ENCODE measurements at regions not wholly inside any gene's neighbourhood (a gene's known extent, or its start where the extent isn't known, plus 50 kb on each side); places are given as distances from the start of the nearest gene placed in this dataset.

DNA sequence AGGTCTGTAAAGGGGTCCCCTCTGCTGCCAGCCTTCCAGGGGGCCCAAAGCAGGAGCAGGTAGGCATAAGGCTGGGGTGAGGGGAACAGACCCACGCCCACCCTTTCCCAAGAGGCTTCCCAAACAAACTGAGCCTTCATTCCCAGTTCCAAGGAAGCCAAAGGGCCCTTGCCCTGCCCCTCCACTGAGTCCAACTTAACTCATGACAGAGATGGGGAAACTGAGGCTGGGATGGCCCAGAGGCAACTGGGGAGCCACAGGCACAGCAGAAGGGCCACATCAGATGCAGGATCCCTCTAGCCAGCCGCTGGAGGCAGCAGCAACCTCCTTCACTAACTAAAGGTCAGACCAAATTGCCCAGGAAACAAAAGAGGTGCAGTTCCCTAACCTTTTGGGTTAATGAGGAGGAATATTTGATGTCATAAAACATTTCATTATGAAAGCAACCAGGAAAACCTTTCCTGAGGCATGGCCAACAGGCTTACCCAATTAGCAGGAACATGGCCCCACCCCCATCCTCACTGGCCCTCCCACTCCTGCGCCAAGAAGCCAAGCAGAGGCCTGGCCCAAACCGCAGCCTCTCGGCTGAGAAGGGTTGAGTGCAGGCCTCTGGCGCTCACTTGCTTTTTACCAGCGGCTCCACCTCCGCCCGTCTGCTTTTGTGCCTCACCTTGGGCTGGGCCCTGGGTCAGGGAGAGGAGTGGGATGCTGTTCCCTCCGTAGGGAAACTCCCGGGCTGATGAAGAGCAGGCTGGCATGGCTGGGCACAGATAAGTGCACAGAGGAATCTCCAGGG is 293.5 kb upstream of the RTL1 start:
- DNase-seq = no peak

GRCh38 chr14:101197595-101198397 is 294.3 kb upstream of the RTL1 start:
- no peak for DNase-seq

DNA sequence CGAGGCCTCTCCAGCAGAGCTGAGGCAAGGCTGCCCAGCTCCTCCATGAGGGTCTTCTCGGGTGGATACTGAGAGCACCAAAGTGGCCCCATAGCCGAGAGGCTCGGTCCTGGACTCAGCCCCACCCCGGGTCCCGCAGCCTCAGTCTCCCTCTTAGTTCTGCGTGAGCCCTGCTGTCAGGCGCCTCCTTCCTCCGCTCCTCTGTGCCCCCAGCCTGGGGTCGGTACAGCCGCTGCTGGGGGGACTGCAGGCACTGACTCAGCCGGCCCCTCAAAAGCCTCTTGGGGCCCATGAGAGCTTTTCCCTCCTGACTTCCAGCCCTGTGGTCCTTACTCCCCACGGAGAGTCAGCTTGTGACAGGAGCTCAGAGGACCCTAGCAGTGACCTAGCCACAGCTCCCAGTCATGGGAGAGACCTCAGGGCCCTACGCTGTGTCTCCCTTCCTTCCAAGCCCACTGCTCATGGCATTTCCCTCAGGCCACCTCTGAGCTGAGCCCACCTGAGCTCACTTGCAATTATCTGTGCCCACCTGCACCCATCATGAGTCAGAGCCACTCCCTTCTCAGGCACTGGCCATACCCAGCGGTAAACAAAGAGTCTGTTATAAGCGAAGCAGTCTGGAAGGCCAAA is 295.0 kb upstream of the RTL1 start:
- no peak for DNase-seq

- no peak for DNase-seq
Observed at GRCh38 chr14:101199028-101199770, 295.7 kb upstream of the RTL1 start.

DNA sequence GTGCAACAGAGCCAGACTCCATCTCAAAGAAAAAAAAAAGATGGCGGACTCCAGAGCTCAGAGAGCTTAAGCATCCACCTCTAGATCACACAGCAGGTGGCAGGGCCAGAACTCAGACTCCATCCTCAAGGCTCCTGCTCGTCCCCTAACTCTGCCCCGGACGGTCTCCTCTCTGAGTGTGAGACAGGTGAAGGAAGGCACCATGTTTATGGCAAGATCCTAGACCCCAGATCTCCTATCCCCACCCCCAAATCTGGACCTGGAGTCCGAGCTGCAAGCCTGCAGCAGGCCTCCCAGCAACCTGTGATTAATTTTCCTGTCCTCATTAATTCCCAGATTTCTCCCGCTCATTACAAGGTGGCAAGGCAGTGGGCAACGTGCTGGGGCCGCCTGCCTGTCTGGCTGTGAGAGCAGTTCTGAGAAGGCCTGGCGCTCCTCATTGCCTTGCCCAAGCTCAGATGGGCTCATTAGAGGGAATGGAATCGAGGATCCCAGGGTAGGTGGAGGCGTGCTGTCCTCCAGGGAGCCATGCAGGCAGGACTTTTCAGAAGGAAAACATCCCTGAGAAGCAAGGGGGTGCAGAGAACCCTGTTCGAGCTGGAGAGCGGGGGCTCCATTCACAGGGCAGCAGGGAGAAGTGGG is 296.6 kb upstream of the RTL1 start:
- DNase-seq = no peak

DNA sequence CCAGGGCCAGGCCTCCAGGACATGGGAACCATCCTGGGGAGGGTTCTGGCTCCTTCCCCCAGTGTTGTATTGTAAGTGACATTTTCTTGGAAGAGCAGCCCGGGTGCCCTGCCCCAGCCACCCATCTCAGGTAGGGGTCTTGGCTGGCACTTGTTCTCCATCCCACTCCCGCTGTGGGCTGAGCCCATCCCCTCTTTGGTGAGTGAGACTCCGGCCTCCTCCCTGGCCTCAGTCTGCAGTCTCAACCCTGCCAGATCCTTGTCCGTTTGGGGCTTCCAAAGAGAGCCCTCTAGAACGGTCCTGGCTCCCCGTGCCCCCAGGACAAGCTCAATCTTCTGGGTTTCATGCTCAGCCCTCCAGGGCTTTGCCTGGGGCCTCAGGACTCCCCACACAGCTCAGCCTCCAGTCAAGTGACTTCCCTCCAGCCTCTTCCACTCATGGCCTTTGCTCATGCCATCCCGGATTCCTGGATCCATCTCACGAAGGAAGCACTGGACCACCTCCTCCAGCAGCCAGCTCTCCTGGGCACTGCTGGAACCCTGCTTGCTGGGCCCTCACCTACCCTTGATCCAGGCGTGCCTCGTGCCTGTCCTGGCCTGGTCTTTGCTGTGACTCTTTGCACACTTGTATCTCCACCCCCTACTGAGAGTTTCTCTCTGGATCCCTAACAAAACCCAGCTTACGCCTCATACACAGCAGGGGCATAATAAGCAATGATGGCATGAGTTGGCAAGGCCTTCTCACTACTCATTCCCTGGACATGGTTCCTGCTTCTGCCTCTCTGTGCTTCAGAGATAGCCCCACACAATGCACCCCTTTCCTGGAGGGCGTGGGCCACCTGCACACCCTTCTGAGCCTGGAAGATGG is 297.4 kb upstream of the RTL1 start:
- no peak for DNase-seq

- DNase-seq = no peak
Observed at GRCh38 chr14:101201535-101202151, 298.1 kb upstream of the RTL1 start.

- DNase-seq = no peak
Observed at GRCh38 chr14:101202627-101203404, 299.3 kb upstream of the RTL1 start.

DNA sequence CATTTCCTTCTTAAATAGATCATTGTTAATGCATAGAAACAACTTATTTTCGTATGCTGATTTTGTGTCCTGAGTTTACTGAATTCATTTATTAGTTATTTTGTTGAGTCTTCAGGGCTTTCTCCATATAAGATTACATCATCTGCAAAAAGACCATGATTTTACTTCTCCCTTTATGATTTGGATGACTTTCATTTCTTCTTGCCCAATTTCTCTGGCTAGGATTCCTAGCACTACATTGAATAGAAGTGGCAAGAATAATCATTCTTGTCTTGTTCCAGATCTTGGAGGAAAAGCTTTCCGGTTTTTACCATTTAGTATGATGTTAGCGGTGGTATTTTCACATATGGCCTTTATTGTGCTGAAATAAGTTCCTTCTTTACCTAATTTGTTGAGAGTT is 303.0 kb upstream of the RTL1 start:
- DNase-seq = no peak

DNA sequence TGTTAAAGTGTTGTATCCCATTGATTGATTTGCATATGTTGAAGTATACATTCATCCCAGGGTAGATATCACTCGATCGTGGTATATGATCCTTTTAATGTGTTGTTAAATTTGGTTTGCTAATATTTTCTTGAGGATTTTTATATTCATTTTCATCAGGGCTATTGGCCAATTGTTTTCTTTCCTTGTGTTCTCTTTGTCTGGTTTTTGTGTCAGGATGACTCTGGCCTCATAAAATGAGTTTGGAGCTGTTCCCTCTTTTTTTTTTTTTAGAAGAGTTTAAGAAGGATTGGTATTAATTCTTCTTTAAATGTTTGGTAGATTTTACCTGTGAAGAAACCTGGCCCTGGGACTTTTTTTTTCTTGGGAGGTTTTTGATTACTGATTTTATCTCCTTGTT is 303.5 kb upstream of the RTL1 start:
- DNase-seq = no peak

DNA sequence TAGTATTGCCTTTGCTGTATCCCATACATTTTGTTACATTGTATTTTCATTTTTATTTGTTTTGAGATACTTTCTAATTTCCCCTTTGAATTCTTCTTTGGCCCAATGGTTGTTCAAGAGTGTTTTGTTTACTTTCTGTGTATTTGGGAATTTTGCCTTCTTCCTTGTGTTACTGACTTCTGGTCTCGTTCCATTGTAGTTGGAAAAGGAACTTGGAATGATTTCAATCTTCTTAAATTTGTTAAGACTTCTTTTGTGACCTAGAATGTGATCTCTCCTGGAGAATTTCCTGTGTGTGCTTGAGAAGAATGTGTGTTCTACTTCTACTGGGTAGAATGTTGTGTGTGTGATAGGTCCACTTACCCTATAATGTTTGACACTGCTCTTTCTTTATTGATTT is 304.4 kb upstream of the RTL1 start:
- DNase-seq = no peak

- DNase-seq = no peak
Observed at GRCh38 chr14:101209594-101209993, 306.1 kb upstream of the RTL1 start.

DNA sequence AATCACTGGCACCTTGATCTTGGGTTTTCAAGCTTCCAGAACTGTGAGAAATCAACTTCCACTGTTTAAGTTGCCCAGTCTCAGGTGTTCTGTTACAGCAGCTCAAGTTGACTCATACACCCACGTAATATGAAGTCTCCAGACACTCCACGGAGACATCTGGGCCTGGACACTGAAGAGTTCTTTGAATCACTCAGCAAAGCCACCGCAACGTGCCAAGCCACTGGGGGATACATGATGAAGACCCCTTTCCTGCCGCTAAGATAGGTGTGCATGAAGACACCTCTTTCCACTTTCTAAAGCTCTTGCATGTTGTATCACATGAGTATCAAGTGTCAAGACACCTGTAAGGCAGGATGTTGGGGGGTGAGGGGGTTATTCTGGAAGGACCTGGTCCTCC is 311.7 kb upstream of the RTL1 start:
- DNase-seq = no peak

- DNase-seq = no peak
Observed at GRCh38 chr14:101215927-101216326, 312.4 kb upstream of the RTL1 start.

- no peak for DNase-seq
Observed at GRCh38 chr14:101216366-101217079, 313.0 kb upstream of the RTL1 start.

- no peak for DNase-seq
Observed at GRCh38 chr14:101217080-101217463, 313.6 kb upstream of the RTL1 start.

- DNase-seq = no peak
Observed at GRCh38 chr14:101217616-101218371, 314.3 kb upstream of the RTL1 start.

DNA sequence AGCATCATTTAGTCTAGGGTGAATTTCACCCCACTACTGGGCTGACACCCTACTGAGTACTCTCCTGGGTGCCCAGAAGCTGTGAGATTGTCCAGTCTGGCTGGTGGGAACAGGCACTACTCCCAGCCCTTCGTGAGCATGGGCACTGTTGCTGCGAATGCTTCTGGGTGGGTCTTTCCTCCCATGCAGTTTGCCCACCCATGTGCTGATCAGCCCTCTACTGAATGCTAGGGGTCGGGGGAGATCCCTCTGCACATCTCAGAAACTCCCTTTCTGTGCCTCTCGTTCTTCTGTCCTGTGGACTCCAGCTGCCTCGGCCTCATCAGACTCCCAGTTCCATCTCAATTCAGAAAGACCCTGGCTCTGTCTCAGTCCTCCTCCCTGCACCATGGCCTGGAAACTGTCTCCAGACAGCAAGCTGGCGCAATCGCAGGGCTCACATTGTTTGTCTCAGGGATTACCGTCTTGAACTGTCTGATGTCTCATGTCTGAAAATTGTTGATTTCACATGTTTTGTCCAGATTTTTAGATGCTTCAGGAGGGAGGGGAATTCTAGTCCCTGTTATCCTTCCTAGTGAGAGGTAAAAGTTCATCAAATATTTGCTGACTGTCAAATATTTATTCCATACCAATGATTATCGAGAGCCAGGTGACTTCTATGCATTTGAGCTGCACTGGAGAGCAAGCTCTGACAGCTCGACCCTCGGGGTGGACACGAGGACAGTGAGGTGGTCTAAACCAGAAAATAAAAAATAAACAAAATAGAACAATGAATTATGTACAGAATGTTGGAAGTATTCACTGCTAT is 316.6 kb upstream of the RTL1 start:
- DNase-seq = no peak

All from NCI-H1105 treated with DMSO at 0.1 percent for 48 hours (cell line).